T-helper 1 cell treated with Interleukin-12 subunit alpha and Interleukin-12 subunit beta and Interleukin-4 antibody, amounts not matched to agents 30 ng/mL and 1 ng/mL, for 36 hours (primary cell): ENCODE measurements at regions not wholly inside any gene's neighbourhood (a gene's known extent, or its start where the extent isn't known, plus 50 kb on each side); places are given as distances from the start of the nearest gene placed in this dataset.
"Not testable (repeated sequence)": the region's sequence is repeated elsewhere in the genome, so short reads cannot be mapped to it uniquely, and the experiment has no call there.

Experiments used
- intact Hi-C: fragments of 100-400 bp; cut with micrococcal nuclease; formaldehyde crosslinking; loops from one replicate; pipeline ENCODE4 v1.15.1; 2024

DNA sequence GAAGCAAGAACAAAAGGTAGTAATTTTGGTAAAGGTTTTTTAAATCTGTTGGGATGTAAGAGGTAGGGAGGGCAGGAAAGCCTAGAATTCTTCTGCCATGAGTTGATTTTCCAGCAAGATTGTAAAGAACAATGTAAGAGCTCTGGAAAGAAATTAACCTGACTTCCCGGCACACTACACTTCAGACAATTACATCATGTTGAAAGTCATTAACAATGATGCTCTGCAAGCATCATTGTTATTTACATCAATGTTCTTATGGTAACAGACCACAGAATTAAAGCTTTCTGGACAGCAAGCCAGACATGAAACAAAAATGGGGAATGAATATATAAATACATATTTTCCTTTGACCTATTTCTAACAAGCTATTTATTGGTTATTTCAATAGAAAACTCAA is 342.2 kb downstream of the CEP170 start:
- intact Hi-C loops: not testable (repeated sequence)

DNA sequence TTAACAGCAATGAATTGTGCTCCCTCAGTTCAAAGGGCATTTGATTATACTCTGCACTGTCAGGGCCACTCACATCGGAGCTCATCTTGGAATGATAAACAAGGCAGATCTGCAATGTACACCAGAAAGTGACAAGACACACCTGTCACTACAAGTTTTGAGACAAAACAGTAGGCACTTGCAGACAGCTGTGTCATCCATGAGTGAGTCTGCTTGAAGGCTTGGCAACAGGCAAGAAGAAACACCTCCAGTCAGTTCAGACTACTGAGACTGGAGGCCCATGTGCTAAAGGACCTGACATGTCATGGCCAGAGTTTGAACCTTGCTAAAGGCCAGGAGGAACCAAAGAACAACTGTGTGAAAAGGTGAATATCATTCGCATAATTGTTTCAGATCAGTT is 354.5 kb downstream of the CEP170 start:
- intact Hi-C loops: not testable (repeated sequence)

DNA sequence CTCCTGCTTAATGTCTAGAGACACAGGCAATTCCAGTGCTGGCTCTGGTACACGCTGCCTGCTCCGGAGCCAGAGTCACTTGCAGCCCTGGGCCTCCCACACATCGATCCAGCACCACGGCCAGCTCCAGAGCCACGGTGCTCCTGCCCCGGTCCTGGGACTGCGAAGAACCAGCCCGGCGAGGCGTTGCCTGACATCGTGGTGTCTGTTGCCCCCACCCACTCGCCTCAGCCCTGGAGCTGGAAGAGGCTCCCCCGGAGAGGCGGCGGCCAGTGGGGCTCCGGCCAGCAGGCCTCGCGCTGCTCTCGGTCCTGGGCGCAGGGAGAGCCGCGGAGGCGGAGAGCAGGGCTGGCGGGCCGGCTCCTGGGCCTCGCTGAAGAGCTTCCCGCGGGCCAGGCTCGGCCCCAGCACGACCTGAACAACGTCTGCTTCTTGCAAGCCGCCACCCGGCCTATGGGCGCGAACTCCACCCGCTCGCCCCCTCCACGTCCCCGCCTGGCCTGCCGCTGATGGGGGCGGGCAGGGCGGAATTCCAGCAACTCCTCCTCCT is 364.8 kb downstream of the CEP170 start:
- intact Hi-C loops: no loop called here

DNA sequence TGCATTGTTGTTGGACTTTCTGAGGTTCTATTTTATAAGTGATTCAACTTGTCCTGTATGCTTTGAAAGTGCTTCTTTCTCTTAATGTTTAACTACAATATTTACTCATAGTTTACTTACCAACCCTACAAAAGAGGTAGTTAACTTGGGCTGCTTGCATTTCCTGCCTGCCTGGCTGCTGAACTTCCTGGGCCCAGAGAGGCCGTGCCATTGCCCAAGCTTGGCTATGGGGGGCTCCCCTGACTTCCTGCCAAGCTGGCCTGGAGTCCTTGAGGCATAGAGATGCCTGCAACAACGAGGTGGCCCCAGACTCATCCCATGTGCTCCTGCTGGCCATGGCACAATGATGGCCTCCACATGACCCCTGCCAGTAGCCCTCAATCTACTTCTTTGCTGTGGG is 361.6 kb upstream of the PLD5 start:
- intact Hi-C loops: no loop called here

DNA sequence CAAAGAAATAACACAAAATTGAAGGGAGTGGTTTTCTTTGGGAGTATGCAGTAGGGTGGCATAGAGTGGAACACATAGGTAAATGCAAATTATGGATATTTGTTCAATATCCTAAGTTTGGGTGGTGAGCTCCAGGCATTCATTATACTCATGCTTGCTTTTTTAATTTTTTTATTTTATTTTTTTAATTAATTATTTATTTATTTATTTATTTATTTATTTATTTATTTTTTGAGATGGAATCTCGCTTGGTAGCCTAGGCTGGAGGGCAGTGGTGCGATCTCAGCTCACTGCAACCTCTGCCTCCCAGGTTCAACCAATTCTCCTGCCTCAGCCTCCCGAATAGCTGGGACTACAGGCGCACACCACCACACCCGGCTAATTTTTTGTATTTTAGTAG is 355.5 kb upstream of the PLD5 start:
- intact Hi-C loops: not testable (repeated sequence)

DNA sequence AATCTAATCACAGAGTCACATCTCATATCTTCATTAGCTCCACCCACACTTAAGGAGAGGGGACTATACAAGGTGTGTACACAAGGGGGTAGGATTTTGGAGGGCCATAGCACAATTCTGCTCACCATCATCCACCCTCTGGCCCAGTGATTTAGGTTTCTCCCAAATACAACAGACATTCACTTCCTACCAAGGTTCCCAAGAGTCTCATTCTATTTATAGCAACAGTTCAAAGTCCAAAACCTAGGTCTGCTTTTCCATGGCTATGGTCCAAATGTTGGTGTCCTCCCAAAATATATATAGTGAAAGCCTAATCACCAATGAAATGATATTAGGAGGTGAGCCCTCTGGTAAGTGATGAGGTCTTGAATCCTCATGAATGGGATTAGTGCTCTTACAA is 353.2 kb upstream of the PLD5 start:
- intact Hi-C loops: no loop called here

DNA sequence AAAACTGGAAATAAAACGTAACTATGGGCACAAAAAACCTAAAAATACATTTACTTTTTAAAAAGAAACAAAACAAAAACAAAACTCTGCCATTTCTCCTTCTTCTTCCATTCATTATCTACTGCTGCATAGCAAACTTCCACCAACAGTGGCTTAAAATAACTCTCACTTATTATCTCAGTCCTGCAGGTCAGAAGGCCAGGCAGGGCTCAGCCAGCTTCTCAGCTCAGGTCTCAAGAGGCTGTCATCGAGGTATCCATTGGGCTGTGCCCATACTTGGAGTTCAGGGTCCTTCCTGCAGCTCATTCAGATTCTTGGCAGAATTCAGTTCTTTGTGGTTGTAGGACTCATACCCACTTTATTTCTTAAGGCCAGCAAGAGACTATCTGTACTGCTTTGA is 352.7 kb upstream of the PLD5 start:
- intact Hi-C loops: no loop called here

DNA sequence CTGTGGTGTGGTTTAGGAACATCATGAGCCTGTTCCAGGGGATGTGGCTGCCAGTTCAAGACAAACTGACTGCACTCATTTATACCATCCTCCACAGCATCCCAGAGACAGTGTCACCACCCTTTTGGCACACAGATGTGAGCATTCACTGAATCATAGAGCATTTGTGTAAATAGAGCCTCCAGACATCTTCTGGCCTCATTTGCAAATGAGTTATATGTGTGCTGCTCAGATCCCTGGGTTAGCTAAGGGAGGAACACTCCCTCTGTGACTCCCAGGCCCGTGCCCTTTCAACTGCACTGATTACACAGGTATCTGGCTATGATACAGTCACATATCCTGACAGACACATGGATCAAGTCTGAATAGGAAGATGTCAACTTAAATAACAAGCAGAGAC is 351.5 kb upstream of the PLD5 start:
- intact Hi-C loops: no loop called here

DNA sequence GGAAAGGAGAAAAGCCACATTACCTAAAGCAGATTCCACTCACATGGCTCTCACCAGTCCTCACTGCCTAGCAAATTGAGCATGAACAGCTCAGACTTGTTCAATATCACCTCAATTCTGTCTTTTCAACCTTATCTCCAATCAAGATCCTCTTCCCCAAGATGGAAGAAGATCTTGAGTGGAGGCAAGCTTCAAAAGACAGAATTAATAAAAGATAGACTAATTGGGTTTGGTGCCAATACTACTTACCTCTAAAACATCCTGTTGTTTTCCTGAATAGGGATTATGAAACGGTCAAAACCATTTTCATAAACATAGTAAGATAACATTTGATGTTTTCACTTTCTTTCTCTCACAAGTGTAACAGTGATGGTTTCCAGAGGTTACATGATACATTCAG is 349.2 kb upstream of the PLD5 start:
- intact Hi-C loops: no loop called here

DNA sequence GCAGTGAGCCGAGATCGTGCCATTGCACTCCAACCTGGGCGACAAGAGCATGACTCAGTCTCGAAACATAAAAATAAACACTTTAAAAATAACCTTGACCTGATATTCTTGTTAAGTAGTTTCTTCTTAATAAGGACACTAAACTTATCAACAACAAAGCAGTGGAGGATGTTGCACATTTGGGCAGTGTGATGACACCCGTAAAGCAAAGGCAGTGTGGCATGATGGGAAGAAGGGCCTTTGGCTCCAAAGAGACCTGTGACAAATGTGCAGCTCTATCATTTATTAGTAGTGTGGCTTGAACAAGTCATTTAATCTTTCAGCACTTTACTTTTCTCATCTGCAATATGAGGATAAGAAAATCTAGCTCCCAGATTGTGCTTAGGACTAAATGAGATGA is 348.0 kb upstream of the PLD5 start:
- intact Hi-C loops: no loop called here

DNA sequence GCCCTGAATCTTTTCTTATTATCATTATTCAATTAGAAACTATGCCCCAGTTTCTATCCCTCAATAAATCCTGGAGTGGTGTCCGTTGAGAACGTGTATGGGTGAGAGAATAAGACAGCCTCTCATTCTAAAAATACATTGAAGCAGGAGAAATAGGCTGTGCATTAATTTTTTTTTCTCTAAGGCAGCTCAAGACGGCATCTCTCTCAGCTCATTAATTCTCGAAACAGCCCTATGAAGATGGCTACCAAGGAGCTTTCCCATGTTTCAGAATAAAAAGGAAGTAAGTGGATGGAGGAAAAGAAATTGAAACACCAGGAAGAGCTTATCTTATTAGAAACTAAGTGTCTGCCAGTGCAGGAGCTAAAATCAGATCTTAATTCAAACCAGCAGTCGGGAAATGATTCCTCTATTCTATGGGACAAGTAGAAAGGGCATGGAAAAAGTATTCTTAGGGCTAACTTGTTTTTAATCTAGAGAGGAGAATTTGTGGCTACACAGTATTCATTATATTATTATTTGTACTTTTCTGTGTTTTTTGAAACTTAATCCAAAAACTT is 347.1 kb upstream of the PLD5 start:
- intact Hi-C loops: no loop called here

DNA sequence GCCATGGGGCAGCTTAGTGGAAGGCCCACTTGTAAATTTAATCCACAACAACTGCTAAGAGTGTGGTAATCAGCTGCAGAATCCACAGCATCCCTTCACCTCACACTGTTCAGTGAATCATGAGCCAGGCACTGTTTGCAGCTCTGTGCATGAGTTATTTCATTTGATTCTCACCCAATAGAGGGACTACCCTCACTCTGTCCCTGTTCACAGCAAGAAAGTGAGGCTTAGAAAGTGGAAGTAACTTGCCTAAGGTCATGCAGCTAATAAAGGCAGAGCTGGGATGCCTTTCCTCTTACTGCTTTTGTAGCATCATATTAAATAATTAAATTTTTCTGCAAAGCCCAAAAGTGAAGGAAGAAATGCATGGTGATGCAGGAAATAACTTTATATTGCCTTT is 346.5 kb upstream of the PLD5 start:
- intact Hi-C loops: no loop called here

DNA sequence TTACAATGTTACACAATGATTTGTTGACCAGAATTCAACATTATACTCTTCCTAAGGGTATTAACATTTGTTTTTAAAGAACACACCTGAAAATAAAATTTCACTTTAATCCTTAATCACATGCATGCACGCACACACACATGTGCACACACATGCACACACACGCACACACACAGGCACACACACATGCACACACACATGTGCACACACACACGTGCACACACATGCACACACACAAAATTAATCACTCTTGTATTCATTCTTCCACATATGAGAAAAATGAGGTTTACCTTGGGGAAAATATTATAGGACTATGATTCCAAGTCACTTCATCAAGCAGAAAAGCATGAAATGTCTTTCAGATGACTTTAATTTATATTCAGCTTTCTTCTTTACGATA is 331.8 kb upstream of the PLD5 start:
- intact Hi-C loops: no loop called here

DNA sequence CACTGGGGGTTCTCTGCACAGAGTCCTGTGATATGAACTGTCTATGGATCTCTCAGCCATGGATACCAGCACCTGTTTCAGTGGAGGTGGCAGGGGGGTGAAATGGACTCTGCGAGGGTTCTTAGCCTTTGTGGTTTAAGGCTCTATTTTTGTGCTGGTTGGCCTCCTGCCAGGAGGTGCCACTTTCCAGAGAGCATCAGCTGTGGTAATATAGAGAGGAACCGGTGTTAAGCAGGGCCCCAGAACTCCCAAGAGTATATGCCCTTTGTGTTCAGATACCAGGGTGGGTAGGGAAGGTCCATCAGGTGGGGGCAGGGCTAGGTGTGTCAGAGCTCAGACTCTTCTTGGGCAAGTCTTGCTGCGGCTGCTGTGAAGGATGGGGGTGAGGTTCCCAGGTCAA is 330.0 kb upstream of the PLD5 start:
- intact Hi-C loops: no loop called here

DNA sequence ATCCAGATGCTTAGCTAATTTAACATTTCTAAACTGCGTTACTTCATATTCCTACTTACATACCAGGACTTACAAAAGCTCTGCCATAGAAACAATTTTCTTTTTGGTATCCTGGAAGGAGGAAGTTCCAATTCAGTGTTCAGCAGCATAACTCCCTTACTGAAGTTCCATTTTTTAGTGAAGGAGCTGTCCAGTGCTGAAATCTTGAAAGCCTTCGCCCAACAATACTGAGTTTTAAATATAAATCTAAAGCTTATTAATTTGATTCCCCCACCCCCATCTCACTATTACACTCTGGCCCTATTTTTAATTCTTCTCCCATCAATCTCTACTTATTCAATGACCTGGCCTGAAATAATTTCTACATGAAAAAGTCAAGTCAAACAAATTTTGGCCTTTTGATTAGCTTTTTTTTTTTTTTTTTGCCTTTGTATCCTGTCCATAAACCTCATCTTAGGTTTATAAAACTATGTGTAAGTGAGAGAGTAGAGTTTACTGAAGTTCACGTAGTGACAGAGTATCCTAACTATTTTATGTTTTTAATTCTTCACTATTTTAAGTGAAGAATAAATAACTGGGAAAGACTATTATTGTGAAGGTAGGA is 323.0 kb upstream of the PLD5 start:
- intact Hi-C loops: no loop called here

DNA sequence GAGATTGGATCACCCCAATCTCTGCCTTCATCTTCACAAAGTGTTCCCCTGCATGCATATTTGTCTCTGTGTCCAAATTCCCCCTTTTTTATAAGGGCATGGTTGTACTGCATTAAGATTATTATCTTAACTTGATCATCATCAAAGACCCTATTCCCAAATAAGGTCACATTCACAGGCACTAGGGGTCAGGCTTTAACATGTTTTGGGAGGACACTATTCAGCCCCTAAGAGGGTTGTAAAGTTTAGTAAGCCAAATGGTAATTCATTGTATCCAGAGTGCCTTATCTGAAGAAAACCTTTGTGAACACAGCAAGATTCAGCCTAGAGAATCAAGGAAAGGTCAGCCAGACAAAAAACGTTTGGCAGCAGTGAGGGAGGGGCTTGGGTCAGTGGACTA is 317.6 kb upstream of the PLD5 start:
- intact Hi-C loops: no loop called here

DNA sequence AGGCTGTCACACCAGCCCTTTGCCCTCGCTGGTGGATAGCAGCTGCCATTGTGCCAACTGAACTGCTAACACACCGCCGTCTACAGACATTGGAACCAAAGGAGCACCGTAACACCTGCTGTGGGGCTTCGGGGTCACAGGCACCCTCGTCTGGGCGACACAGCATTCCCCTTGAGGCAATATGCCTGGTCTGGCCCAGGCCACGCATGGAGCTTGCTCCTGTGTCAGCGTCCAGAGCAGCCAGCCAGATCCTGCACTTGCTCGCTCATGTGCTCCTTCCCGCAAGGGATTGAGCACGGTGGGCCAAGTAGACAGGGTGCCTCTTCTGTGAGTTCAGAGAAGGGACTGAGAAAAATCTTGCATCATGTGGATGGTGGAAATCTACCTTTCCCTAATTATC is 314.6 kb upstream of the PLD5 start:
- intact Hi-C loops: no loop called here

DNA sequence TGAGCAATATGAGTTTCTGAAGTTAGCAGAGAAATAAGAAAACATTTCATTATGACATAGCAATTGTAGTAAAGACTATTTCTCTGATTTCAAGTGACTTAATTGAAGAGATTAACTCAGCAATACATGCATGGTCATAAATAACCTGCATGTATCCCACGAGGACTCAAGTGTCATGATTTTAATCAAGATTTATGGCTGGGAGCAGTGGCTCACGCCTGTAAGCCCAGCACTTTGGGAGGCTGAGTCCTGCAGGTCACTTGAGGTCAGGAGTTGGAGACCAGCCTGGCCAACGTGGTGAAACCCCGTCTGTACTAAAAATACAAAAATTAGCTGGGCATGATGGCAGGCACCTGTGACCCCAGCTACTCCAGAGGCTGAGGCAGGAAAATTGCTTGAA is 311.9 kb upstream of the PLD5 start:
- intact Hi-C loops: no loop called here

DNA sequence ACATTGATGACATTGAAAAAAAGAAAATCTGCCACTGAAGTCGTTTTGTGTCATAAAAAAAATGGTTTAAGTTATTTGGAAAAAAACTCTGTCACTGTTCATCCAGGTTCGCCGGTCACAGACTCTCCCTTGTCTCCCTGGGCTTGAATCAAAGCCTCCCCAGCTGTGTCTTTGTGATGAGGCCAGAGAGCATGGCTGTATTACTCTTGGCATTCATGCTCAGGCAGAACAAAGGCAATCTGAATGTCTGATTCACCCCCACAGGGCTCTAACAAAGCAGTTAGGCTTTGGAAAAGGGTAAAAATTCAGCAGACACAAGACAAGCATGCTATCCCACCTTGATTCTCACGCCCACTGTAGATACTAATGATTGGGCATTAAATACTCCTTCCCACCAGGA is 304.3 kb upstream of the PLD5 start:
- intact Hi-C loops: no loop called here

DNA sequence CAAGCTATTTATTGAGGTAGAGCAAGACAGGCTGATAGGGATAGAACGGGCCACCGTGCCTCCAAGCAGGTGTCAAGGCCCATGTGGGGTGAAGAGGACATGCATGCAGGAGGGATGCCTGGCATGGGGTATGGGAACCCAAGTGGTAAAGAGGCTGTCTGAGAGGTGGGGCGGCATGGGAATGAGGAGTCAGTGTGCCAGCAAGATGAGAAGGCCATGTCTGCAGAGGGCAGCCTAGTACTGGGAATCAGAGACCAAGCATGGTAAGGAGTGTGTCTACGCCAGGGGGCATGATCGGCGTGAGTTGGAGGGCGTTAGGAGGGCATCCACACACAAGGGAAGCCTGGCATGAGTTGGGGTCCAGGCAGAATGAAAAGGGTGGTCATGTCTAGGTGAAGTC is 303.7 kb upstream of the PLD5 start:
- intact Hi-C loops: no loop called here

DNA sequence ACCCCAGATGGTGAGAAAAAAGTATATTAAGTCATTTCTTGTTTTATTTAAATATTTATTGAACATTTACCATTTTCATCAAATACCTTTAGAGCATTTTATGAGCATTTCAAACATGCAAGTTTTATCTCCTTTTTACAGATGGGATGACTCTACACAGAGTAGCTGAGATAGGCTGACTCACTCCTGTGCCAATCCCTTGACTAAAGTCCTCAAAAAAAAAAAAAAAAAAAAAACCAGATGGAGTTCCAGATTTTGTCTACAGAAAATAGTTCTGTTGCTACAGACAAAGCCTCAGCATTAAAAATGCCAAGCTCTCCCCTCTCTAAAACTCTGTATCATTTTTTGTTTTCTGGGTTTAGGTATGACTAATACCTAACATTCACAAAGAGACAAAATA is 303.0 kb upstream of the PLD5 start:
- intact Hi-C loops: no loop called here

DNA sequence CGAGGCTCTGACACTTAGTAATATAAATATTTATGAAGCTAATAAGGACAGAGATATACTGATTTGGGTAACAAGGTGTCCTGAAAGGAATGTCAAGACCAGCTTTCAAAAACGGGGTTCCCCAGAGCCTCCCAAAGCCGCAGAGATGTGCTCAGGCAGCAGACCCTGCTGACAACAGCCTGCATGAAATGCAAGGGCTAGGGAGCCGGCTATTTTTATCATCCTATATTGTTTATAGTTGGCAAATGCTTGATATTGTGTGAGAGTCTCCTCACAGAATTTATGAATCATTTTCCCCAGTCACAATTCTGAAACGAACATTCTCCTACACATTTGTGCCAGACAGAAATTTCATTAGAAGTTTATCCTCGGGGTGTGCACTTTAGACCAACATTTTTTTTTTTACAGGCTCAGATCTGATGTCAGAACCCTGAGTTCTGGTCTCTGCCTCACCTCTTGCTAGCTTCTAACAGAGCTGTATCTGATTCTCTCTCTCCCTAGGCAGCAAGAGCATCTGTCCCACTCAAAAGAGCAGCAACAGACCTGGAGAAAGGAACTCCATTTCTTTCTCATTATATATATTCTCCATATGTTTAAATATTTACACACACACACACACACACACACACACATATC is 302.3 kb upstream of the PLD5 start:
- intact Hi-C loops: no loop called here

DNA sequence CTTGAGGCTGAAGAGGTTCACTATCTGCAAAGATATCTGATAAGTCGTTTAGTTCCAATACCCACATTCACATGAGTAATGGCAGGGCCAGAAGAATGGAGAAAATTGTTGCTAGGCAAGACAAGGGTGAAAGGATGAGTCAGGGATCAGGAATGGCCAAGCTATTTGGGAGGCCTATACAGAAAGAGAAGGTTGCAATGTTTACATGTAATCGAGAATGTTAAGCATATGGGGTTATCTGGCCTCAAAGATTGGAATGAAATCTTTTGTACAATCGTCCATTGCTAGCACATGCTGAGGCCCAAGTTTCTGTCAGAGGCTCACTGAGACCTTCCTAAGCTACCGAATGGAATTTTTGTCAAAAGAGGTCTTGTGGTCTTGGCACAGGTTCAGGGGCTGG is 299.9 kb upstream of the PLD5 start:
- intact Hi-C loops: no loop called here
